HG03565 (cell line): ENCODE measurements at regions not wholly inside any gene's neighbourhood (a gene's known extent, or its start where the extent isn't known, plus 50 kb on each side); places are given as distances from the start of the nearest gene placed in this dataset.

ENCODE experiments used
- ATAC-seq: cut with Tn5 transposase; IDR thresholded peaks from one replicate; pipeline ENCODE4 v1.9.1; 2021; ENCODE audit warnings: mild to moderate bottlenecking, moderate library complexity; ENCODE audit not compliant: unreplicated experiment

GRCh38 chr1:193520472-193520871, 334.1 kb upstream of the B3GALT2 start:
- ATAC-seq = no peak

- ATAC-seq = no peak
These were observed 333.5 kb upstream of the B3GALT2 start for GRCh38 chr1:193519922-193520321.

- no peak for ATAC-seq
These were observed 330.5 kb upstream of the B3GALT2 start for GRCh38 chr1:193516755-193517388.

GRCh38 chr1:193514397-193514796, 328.0 kb upstream of the B3GALT2 start:
- no peak for ATAC-seq

GRCh38 chr1:193513032-193513431, 326.6 kb upstream of the B3GALT2 start:
- no peak for ATAC-seq

- no peak for ATAC-seq
These were observed 318.5 kb upstream of the B3GALT2 start for GRCh38 chr1:193504920-193505319.

- no peak for ATAC-seq
These were observed 311.8 kb upstream of the B3GALT2 start for GRCh38 chr1:193498088-193498655.

GRCh38 chr1:193494368-193494767, 308.0 kb upstream of the B3GALT2 start:
- ATAC-seq = no peak

GRCh38 chr1:193489191-193489590, 302.8 kb upstream of the B3GALT2 start:
- ATAC-seq = no peak

GRCh38 chr1:193487722-193488121, 301.3 kb upstream of the B3GALT2 start:
- ATAC-seq = no peak

- ATAC-seq = no peak
These were observed 300.3 kb upstream of the B3GALT2 start for GRCh38 chr1:193486671-193487229.

GRCh38 chr1:193480755-193481154, 294.3 kb upstream of the B3GALT2 start:
- no peak for ATAC-seq

GRCh38 chr1:193479187-193479586, 292.8 kb upstream of the B3GALT2 start:
- peak; percentile 99 for ATAC-seq

GRCh38 chr1:193476748-193477147, 290.3 kb upstream of the B3GALT2 start:
- ATAC-seq = no peak

GRCh38 chr1:193473932-193474331, 287.5 kb upstream of the B3GALT2 start:
- no peak for ATAC-seq

GRCh38 chr1:193472838-193473398, 286.5 kb upstream of the B3GALT2 start:
- no peak for ATAC-seq

GRCh38 chr1:193472430-193472829, 286.0 kb upstream of the B3GALT2 start:
- no peak for ATAC-seq

- no peak for ATAC-seq
These were observed 285.6 kb upstream of the B3GALT2 start for GRCh38 chr1:193471981-193472380.

GRCh38 chr1:193463326-193463932, 277.0 kb upstream of the B3GALT2 start:
- ATAC-seq = no peak

GRCh38 chr1:193462629-193463320, 276.4 kb upstream of the B3GALT2 start:
- peak; percentile 55 for ATAC-seq

GRCh38 chr1:193458628-193459027, 272.2 kb upstream of the B3GALT2 start:
- ATAC-seq = no peak
